ENCODE measurements at regions not wholly inside any gene's neighbourhood (a gene's known extent, or its start where the extent isn't known, plus 50 kb on each side); places are given as distances from the start of the nearest gene placed in this dataset.

GRCh38 chr5:74063346-74063745 lies 437.4 kb downstream of the ARHGEF28 start:
- H3K4me2 ChIP-seq = no peak overlapping the region
- H4K20me1 ChIP-seq = no peaks in the 10 kb centered on the region
- H3K27me3 ChIP-seq = no peaks in the 10 kb centered on the region
- H3K9me3 ChIP-seq = no peaks in the 10 kb centered on the region
- no peak overlapping the region for H3K9ac ChIP-seq
- H3K4me1 ChIP-seq = no peaks in the 10 kb centered on the region
- H3K36me3 ChIP-seq = no peaks in the 10 kb centered on the region
- no peak overlapping the region for H3K27ac ChIP-seq
- no peak overlapping the region for H3K4me3 ChIP-seq
- TF ChIP-seq Cebpa-rat (IDR thresholded peaks at IDR 0.05) = no peak

- H3K9me3 ChIP-seq = no peaks in the 10 kb centered on the region
- no peaks in the 10 kb centered on the region for H3K4me1 ChIP-seq
- H3K36me3 ChIP-seq = no peaks in the 10 kb centered on the region
- no peaks in the 10 kb centered on the region for H3K27me3 ChIP-seq
- no peak overlapping the region for H3K9ac ChIP-seq
- H3K4me2 ChIP-seq = no peak overlapping the region
- no peaks in the 10 kb centered on the region for H4K20me1 ChIP-seq
- no peak for TF ChIP-seq Cebpa-rat (IDR thresholded peaks at IDR 0.05)
- no peak overlapping the region for H3K4me3 ChIP-seq
- no peak overlapping the region for H3K27ac ChIP-seq
Measured at GRCh38 chr5:74061292-74061691, 435.3 kb downstream of the ARHGEF28 start.

- Histone ChIP-seq H3K4me3 (no peak overlapping the region), H3K4me2 (no peak overlapping the region), H3K27me3 (no peaks in the 10 kb centered on the region), H3K36me3 (no peaks in the 10 kb centered on the region), H3K4me1 (no peaks in the 10 kb centered on the region), H4K20me1 (no peaks in the 10 kb centered on the region), H3K27ac (no peak overlapping the region), H3K9ac (no peak overlapping the region), H3K9me3 (no peaks in the 10 kb centered on the region)
- no peak for TF ChIP-seq Cebpa-rat (IDR thresholded peaks at IDR 0.05)
Measured at GRCh38 chr5:74059706-74060105, 433.7 kb downstream of the ARHGEF28 start.

- Histone ChIP-seq H4K20me1 (no peaks in the 10 kb centered on the region), H3K4me1 (no peaks in the 10 kb centered on the region), H3K36me3 (no peaks in the 10 kb centered on the region), H3K27ac (no peak overlapping the region), H3K9ac (no peak overlapping the region), H3K4me3 (no peak overlapping the region), H3K4me2 (no peak overlapping the region), H3K27me3 (no peaks in the 10 kb centered on the region), H3K9me3 (no peaks in the 10 kb centered on the region)
- TF ChIP-seq Cebpa-rat (IDR thresholded peaks at IDR 0.05) = no peak
Measured at GRCh38 chr5:74056789-74057164, 430.8 kb downstream of the ARHGEF28 start.

- H3K4me2 ChIP-seq = no peak overlapping the region
- no peaks in the 10 kb centered on the region for H3K9me3 ChIP-seq
- no peaks in the 10 kb centered on the region for H3K4me1 ChIP-seq
- H3K36me3 ChIP-seq = no peaks in the 10 kb centered on the region
- H3K9ac ChIP-seq = no peak overlapping the region
- no peak overlapping the region for H3K4me3 ChIP-seq
- no peaks in the 10 kb centered on the region for H3K27me3 ChIP-seq
- no peaks in the 10 kb centered on the region for H4K20me1 ChIP-seq
- no peak for TF ChIP-seq Cebpa-rat (IDR thresholded peaks at IDR 0.05)
- no peak overlapping the region for H3K27ac ChIP-seq
Measured at GRCh38 chr5:74056107-74056788, 430.3 kb downstream of the ARHGEF28 start.

- H3K4me2 ChIP-seq = no peak overlapping the region
- no peaks in the 10 kb centered on the region for H3K27me3 ChIP-seq
- TF ChIP-seq Cebpa-rat (IDR thresholded peaks at IDR 0.05) = no peak
Measured at GRCh38 chr5:74055486-74056106, 429.6 kb downstream of the ARHGEF28 start.

GRCh38 chr5:74054641-74055421 lies 428.8 kb downstream of the ARHGEF28 start:
- TF ChIP-seq Cebpa-rat (IDR thresholded peaks at IDR 0.05) = no peak
- no peaks in the 10 kb centered on the region for H3K36me3 ChIP-seq
- no peak overlapping the region for H3K4me2 ChIP-seq
- no peak overlapping the region for H3K4me3 ChIP-seq
- H3K9ac ChIP-seq = no peak overlapping the region
- H3K27me3 ChIP-seq = no peaks in the 10 kb centered on the region
- H3K9me3 ChIP-seq = no peaks in the 10 kb centered on the region
- H4K20me1 ChIP-seq = no peaks in the 10 kb centered on the region
- H3K4me1 ChIP-seq = no peaks in the 10 kb centered on the region
- no peak overlapping the region for H3K27ac ChIP-seq

More at GRCh38 chr5:74055486-74056106, 429.6 kb downstream of the ARHGEF28 start:
- no peak overlapping the region for H3K4me3 ChIP-seq
- H4K20me1 ChIP-seq = no peaks in the 10 kb centered on the region
- H3K27ac ChIP-seq = no peak overlapping the region
- no peaks in the 10 kb centered on the region for H3K9me3 ChIP-seq
- H3K36me3 ChIP-seq = no peaks in the 10 kb centered on the region
- H3K9ac ChIP-seq = no peak overlapping the region
- no peaks in the 10 kb centered on the region for H3K4me1 ChIP-seq

- Histone ChIP-seq H3K4me3 (no peak overlapping the region), H3K27ac (no peak overlapping the region)
Measured at GRCh38 chr5:74054139-74054538, 428.1 kb downstream of the ARHGEF28 start.

GRCh38 chr5:74052441-74053221 lies 426.6 kb downstream of the ARHGEF28 start:
- Histone ChIP-seq H4K20me1 (no peaks in the 10 kb centered on the region), H3K36me3 (no peaks in the 10 kb centered on the region), H3K9ac (no peak overlapping the region), H3K4me3 (no peak overlapping the region), H3K9me3 (no peaks in the 10 kb centered on the region), H3K4me2 (no peak overlapping the region), H3K27me3 (no peaks in the 10 kb centered on the region), H3K4me1 (no peaks in the 10 kb centered on the region), H3K27ac (no peak overlapping the region)
- TF ChIP-seq Cebpa-rat (IDR thresholded peaks at IDR 0.05) = no peak

More at GRCh38 chr5:74054139-74054538, 428.1 kb downstream of the ARHGEF28 start:
- no peak for TF ChIP-seq Cebpa-rat (IDR thresholded peaks at IDR 0.05)
- Histone ChIP-seq H3K9ac (no peak overlapping the region), H3K4me2 (no peak overlapping the region), H3K36me3 (no peaks in the 10 kb centered on the region), H3K27me3 (no peaks in the 10 kb centered on the region), H3K9me3 (no peaks in the 10 kb centered on the region), H4K20me1 (no peaks in the 10 kb centered on the region), H3K4me1 (no peaks in the 10 kb centered on the region)
